IgD-negative memory B cell (primary cell): ENCODE measurements at regions not wholly inside any gene's neighbourhood (a gene's known extent, or its start where the extent isn't known, plus 50 kb on each side); places are given as distances from the start of the nearest gene placed in this dataset.
"Not testable (repeated sequence)": the region's sequence is repeated elsewhere in the genome, so short reads cannot be mapped to it uniquely, and the experiment has no call there.

Experiments
- H3K27ac Mint-ChIP-seq, 3 donors: one replicate each; pipeline ENCODE4 v1.8.0; 2020 to 2022; ENCODE audit warnings: mild to moderate bottlenecking in 3 of 3, mixed read lengths in 3 of 3, moderate library complexity in 1 of 3
- H3K27me3 Mint-ChIP-seq: one replicate; pipeline ENCODE4 v1.8.0; 2021; ENCODE audit warnings: mixed read lengths
- H3K36me3 Mint-ChIP-seq: one replicate; pipeline ENCODE4 v1.8.0; 2020; ENCODE audit warnings: mild to moderate bottlenecking, mixed read lengths
- H3K4me1 Mint-ChIP-seq, 3 donors: one replicate each; pipeline ENCODE4 v1.8.0; 2020 to 2022; ENCODE audit warnings: mixed read lengths in 3 of 3, mild to moderate bottlenecking in 1 of 3
- H3K4me3 Mint-ChIP-seq, 4 donors: one replicate each; pipeline ENCODE4 v1.8.0; 2020 to 2022; ENCODE audit warnings: mild to moderate bottlenecking in 4 of 4, mixed read lengths in 4 of 4, moderate library complexity in 3 of 4
- H3K9me3 Mint-ChIP-seq, 3 donors: one replicate each; pipeline ENCODE4 v1.8.0; 2020 to 2021; ENCODE audit warnings: mixed read lengths in 3 of 3, mild to moderate bottlenecking in 1 of 3

DNA sequence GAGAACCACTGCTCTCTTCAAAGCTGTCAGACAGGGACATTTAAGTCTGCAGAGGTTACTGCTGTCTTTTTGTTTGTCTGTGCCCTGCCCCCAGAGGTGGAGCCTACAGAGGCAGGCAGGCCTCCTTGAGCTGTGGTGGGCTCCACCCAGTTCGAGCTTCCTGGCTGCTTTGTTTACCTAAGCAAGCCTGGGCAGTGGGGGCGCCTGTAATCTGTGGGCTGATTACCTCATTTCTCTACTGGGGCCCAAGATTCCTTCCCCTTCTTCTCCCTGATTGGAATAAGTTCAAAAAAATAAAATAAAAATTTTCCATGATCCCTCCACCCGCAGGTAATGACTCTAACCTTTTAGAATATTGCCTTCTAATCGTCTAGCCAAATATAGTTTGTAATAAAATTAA lies 449.3 kb upstream of the DYNLRB2 start:
- not testable (repeated sequence) for H3K27ac Mint-ChIP-seq, H3K4me1 Mint-ChIP-seq, H3K9me3 Mint-ChIP-seq, H3K4me3 Mint-ChIP-seq, H3K27me3 Mint-ChIP-seq, H3K36me3 Mint-ChIP-seq

DNA sequence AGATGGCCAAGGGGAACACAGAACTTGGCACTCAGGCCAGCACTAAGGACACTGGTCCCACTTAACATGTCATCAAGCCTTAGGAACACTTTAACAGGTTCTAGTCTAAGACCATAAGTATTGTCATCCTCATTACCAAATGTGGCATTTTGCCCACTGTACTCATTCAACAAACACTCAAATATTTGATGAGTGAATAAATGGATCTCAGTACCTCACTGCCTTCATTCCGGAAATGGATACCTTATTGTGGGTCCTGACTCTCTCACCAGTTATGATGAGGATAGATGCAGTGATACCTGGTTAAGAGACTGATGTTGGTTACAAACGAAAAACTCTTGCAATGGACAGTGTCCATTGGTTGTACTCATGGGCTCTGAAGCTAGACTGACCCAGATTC lies 455.2 kb upstream of the DYNLRB2 start:
- Mint-ChIP-seq H3K4me1 (no peaks in the 10 kb centered on the region), H3K27ac (no peak overlapping the region)

DNA sequence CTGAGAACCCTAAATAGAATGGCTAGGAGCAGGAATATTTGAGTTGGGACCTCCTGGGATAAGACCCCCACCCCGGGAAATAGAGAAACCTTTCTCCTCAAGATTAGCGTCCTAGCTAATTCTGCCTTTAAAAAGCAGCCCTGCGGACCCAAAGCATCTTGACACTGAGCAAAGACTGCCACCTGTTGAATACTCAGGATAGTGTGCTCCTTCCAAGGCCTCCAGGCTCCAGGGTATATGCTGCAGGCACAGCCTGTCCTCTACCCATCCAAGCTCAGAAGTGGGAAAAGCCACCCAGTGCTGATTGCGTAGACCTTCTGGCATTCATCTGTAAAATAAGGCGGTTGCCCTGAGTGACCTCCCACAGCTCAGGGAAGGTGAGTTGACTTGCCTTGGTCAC lies 456.2 kb upstream of the DYNLRB2 start:
- Mint-ChIP-seq H3K4me3 (no peak overlapping the region), H3K9me3 (no peaks in the 10 kb centered on the region), H3K27ac (peak overlapping the region in 1 of 3 donors; percentile 21), H3K4me1 (no peaks in the 10 kb centered on the region), H3K36me3 (no peaks in the 10 kb centered on the region), H3K27me3 (no peaks in the 10 kb centered on the region)

More for the DNA sequence above, 455.2 kb upstream of the DYNLRB2 start:
- no peaks in the 10 kb centered on the region for H3K9me3 Mint-ChIP-seq
- H3K4me3 Mint-ChIP-seq, result no peak overlapping the region
- no peaks in the 10 kb centered on the region for H3K27me3 Mint-ChIP-seq
- no peaks in the 10 kb centered on the region for H3K36me3 Mint-ChIP-seq

DNA sequence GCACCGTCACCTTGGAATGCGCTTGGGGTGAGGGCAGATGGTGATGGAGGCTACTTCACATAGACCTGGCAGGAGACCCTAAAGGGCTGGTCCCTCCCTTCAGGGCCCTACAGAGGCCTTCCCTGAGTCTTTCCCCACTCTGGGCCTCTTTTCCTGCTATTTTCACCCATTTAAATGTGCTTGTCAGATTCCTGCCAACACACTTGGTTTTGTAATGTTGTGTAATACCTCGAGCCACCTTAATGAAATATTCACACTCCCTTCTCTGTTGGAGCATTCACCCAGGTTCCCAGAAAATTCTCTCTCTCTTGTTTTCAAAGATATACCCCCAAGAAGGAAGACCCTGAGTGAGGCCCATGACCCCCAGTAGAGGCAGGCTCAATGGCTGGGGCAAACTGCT lies 456.6 kb upstream of the DYNLRB2 start:
- no peaks in the 10 kb centered on the region for H3K4me1 Mint-ChIP-seq
- no peaks in the 10 kb centered on the region for H3K27me3 Mint-ChIP-seq
- H3K9me3 Mint-ChIP-seq, result no peaks in the 10 kb centered on the region
- H3K4me3 Mint-ChIP-seq, result no peak overlapping the region
- H3K27ac Mint-ChIP-seq, result no peak overlapping the region
- no peaks in the 10 kb centered on the region for H3K36me3 Mint-ChIP-seq

DNA sequence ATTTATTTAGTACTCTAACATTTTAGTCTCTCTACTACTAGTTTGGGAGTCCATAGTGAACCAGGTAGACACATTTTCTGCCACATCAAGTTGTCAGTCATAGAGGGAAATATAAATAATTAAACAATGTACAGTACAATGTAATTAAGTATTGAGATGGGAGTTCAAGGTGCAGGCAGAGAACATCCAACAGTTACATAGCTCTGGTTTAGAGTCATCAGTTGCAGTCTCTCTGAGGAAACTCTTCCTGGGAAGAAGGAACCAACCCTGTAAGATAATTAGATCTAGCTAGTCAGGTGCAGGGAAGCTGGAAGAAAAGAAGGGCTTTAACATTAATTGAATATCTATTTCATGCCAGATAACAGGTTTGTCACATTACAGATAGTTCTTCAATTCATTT lies 457.9 kb upstream of the DYNLRB2 start:
- Mint-ChIP-seq H3K27me3 (no peaks in the 10 kb centered on the region), H3K36me3 (no peaks in the 10 kb centered on the region), H3K4me3 (no peak overlapping the region), H3K4me1 (no peaks in the 10 kb centered on the region), H3K9me3 (no peaks in the 10 kb centered on the region), H3K27ac (no peak overlapping the region)

DNA sequence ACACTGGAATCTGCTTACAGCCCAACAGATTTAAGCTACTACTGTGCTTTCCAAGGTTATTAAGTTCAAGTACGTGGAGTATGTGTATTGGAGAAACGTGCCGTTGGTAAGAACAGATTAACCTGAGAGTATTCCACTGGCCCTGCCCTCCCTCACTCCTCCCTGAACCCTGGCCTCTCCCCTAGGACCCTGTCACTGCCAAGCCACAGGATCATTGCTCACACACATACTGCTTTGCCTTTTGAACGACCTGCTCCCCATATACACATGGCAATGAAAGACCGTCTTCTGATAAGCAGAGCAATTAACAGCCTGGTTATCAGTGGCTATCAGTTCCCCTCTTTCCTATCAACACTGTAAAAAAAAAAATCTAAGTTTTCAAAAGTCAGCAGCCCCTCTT lies 458.9 kb upstream of the DYNLRB2 start:
- H3K27ac Mint-ChIP-seq, result no peak overlapping the region
- no peak overlapping the region for H3K4me3 Mint-ChIP-seq
- H3K9me3 Mint-ChIP-seq, result no peaks in the 10 kb centered on the region
- H3K27me3 Mint-ChIP-seq, result no peaks in the 10 kb centered on the region
- H3K4me1 Mint-ChIP-seq, result no peaks in the 10 kb centered on the region
- H3K36me3 Mint-ChIP-seq, result no peaks in the 10 kb centered on the region

DNA sequence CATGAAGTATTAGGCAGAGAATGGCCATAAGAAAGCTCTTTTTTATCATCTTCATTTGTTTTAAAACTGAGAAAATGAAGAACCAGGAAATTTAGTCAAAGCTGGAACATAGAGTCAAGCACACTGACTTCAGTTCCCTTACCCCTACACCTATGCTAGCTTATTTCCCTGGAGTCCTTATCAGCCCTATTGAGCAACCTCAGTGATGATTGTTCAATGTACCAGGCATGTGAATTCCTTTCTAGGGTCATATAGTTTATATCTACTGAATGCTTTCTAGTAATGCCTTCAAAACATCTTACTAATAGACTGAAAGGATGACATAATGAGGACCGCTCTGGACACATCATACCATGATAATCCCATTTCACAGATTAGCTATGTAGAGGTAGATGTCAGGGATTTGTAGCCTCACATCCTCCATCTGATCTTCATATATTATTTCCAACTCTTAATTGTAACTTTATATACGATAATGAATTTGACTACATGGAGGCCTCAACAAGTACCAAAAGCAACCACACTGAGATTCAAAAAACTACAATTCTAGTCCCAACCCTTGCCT lies 460.4 kb upstream of the DYNLRB2 start:
- no peaks in the 10 kb centered on the region for H3K36me3 Mint-ChIP-seq
- H3K4me1 Mint-ChIP-seq, result no peaks in the 10 kb centered on the region
- no peak overlapping the region for H3K27ac Mint-ChIP-seq
- no peak overlapping the region for H3K4me3 Mint-ChIP-seq
- H3K27me3 Mint-ChIP-seq, result peaks cover 2% of the 10 kb centered on the region
- no peaks in the 10 kb centered on the region for H3K9me3 Mint-ChIP-seq

DNA sequence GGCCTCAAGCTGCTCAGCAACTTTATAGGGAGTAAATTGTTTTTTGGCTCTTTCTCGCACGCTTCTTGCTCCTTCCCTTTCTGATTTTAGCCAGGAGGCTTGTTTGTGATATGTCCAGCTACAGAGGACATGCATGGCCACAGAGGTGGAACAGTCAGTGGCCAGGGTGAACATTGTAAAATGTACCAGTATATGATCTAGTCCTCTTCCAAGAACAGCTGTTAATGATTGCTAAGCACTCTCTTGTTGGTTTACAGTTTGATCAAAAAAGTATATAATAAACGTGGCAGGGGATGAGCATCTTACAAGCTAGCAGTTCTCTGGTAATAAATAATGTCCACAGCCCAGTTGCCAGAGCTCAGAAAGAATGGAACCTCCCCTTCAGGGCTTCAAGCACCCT lies 461.7 kb upstream of the DYNLRB2 start:
- H3K36me3 Mint-ChIP-seq, result no peaks in the 10 kb centered on the region
- no peak overlapping the region for H3K27ac Mint-ChIP-seq
- no peak overlapping the region for H3K4me3 Mint-ChIP-seq
- H3K27me3 Mint-ChIP-seq, result peaks cover 2% of the 10 kb centered on the region
- no peaks in the 10 kb centered on the region for H3K4me1 Mint-ChIP-seq
- no peaks in the 10 kb centered on the region for H3K9me3 Mint-ChIP-seq

DNA sequence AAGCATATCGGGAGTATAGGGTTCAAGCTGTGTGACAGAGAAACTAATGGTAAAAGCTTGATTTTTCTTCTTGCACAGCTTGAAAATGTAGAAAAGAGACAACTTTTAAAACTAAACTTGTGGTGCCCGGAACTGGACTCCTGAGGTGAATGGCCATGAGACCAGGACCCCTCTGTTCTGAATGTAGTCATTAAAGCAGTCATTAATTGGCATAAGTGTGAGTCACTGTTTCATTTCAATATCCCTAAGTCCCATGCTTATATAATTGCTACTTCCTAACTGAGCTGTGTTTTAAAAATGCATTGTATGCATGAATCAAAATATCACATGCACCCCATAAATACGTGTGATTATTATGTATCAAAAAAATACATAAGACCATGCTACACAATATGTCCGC lies 463.1 kb upstream of the DYNLRB2 start:
- H3K27me3 Mint-ChIP-seq, result peaks cover 2% of the 10 kb centered on the region
- H3K4me3 Mint-ChIP-seq, result no peak overlapping the region
- H3K36me3 Mint-ChIP-seq, result no peaks in the 10 kb centered on the region
- no peaks in the 10 kb centered on the region for H3K9me3 Mint-ChIP-seq
- no peaks in the 10 kb centered on the region for H3K4me1 Mint-ChIP-seq
- H3K27ac Mint-ChIP-seq, result no peak overlapping the region

DNA sequence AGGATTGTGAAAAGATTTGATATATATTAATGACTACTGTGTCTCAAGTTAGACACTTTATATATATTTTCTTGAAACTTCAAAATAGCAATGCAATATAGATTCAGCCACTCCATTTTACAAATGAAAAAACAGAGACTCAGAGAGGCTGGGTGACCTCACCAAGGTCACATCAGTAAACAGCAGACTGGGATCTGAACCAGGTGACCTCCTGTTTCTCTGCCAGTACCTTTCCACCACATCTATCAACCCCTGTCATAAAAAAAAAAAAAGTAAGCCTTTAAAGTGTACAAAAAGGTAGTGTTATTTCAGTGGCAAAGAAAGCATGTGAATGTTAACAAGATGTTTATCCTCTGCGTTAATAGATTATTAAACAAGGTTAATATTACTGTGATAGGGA lies 466.5 kb upstream of the DYNLRB2 start:
- Mint-ChIP-seq H3K36me3 (no peaks in the 10 kb centered on the region), H3K27me3 (peaks cover 2% of the 10 kb centered on the region), H3K27ac (no peak overlapping the region), H3K4me1 (no peaks in the 10 kb centered on the region), H3K9me3 (peaks cover 0 to 4% (median 0%) of the 10 kb centered on the region in 3 donors), H3K4me3 (no peak overlapping the region)

DNA sequence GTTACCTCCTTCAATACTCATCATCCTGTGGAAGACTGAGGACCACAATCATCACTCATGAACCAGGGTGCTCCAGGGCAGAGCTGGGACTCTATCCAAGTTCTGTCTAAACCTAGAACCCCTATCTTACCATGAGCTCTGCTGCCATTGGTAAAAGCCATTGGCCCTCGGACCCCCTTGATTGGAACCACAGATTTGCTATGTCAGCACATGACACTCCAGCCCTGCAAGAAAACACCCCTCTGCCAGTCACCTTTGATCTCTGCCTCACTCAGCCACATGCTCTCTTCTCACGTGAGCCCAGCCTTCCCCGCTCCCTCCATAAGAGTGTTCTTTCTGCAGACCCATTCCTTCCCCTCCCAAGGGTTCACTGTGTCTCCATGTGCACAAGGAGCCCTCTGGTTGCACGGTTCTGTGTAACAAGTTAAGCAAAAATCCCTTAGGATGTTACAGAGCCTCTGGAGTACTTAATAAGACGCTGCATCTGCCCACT lies 468.8 kb upstream of the DYNLRB2 start:
- Mint-ChIP-seq H3K4me3 (no peak overlapping the region), H3K27ac (no peak overlapping the region), H3K4me1 (no peaks in the 10 kb centered on the region), H3K36me3 (no peaks in the 10 kb centered on the region), H3K9me3 (peaks cover 0 to 4% (median 2%) of the 10 kb centered on the region in 3 donors), H3K27me3 (peaks cover 2% of the 10 kb centered on the region)

DNA sequence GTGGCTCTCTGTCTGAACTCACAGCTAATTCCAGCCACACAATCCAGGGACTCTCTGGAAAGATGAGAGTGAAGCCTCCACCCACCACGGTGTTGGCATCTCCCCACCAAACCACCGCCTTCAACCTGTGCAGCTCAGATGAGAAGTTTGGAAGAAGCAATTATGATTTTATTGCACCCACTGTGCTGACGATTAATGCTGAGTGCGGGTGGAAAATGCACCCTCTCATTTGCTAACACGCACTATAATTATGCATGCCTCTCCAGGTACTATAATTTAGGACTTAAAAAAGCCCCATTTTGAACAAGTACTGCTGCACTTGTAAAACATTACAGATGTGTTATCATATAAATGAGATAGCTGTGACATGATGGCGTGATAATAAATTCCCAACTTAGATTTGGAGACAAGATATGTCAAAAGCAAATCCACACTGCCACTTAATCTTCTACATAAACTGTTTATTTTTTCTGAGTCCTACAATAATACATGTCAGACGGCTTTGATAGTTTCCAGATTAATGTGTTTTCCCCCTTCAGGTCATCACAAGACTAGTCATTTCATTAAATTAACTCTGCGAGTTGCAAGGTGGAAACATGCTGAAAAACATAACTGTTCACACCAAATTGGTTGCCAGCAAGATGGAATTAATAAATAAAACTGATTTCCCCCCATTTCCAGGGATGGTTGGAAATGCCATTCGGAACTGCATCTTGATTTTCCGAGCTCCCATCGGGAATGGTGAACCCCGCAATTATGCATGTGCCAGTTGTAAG lies 466.5 kb upstream of the MAF start:
- Mint-ChIP-seq H3K36me3 (no peaks in the 10 kb centered on the region), H3K27me3 (no peaks in the 10 kb centered on the region), H3K4me3 (no peak overlapping the region), H3K9me3 (peaks cover 0 to 4% (median 2%) of the 10 kb centered on the region in 3 donors), H3K4me1 (no peaks in the 10 kb centered on the region), H3K27ac (no peak overlapping the region)

DNA sequence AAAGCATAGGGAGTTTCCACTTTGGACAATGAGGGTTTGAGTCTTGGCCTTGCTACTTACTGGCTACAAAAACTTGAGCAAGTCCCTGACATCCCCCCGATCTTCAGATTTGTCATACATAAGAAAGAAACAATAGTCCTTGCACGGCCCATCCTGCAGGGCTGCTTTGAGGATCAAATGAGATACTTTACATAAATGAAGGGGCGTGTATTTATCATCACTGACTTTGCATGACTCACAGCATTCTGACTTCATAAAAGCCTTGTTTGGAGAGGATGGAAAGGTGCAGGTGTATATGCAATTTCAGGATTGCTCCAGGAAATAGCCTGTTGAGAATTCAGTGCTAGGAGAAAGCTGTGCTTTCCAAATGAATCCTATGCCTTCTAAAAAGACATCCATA lies 465.0 kb upstream of the MAF start:
- H3K36me3 Mint-ChIP-seq, result no peaks in the 10 kb centered on the region
- H3K4me1 Mint-ChIP-seq, result peaks cover 0 to 2% (median 0%) of the 10 kb centered on the region in 3 donors
- peaks cover 0 to 4% (median 2%) of the 10 kb centered on the region in 3 donors for H3K9me3 Mint-ChIP-seq
- H3K4me3 Mint-ChIP-seq, result no peak overlapping the region
- no peaks in the 10 kb centered on the region for H3K27me3 Mint-ChIP-seq
- H3K27ac Mint-ChIP-seq, result no peak overlapping the region

DNA sequence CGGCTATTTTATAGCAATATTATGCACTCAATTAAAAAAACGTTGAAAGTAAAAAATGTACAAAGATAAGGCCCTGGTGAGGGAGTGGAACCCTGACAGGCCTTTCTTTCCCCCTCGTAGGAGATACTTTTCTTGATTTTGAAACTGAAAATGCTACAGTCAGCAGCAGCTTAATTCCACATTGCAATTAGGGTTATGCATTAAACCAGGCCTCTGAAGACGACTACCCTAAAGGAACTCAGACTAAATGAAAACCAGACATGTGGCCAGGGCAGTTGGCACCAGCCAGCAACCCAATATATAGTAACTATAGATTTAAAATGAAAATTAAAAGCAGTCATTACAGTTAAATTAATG lies 463.2 kb upstream of the MAF start:
- peak overlapping the region in 1 of 3 donors; percentile 27 for H3K27ac Mint-ChIP-seq
- no peak overlapping the region for H3K4me3 Mint-ChIP-seq
- H3K9me3 Mint-ChIP-seq, result no peaks in the 10 kb centered on the region
- H3K36me3 Mint-ChIP-seq, result no peaks in the 10 kb centered on the region
- H3K4me1 Mint-ChIP-seq, result peaks cover 0 to 2% (median 0%) of the 10 kb centered on the region in 3 donors
- no peaks in the 10 kb centered on the region for H3K27me3 Mint-ChIP-seq

DNA sequence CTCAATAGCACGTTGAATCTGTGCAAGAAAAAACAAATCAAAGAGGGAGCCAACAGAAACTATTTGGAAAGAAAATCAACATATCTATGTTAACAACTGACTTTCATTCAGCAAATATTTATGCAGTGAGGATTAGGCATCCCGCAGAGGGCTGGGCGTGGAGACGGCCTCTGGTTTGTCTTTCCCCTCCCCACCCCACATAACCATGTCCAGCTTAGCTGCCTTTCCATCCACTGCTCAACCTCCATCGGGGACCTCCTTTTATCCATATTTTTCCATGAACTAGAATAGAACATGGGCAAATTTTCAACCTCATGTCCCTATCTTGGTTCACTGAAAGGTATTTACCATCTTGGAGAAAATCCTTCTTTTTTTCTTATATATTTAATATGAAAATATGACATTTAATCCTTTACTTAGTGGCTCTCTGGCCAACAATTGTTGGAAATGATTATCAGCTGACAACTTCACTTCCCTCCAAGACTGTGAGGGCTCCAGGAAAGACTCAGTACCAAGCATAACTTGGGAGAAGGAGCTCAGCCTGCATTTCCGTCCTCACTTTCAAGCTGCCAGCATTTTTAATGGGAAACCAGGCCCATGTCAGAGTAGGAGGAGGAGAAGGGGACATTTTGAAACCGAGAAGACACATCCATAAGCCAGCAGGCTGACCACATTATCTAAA lies 462.6 kb upstream of the MAF start:
- Mint-ChIP-seq H3K27ac (peak overlapping the region in 1 of 3 donors; percentile 27), H3K36me3 (no peaks in the 10 kb centered on the region), H3K9me3 (no peaks in the 10 kb centered on the region), H3K4me1 (peaks cover 0 to 2% (median 0%) of the 10 kb centered on the region in 3 donors), H3K4me3 (no peak overlapping the region), H3K27me3 (no peaks in the 10 kb centered on the region)
